Keratinocyte (primary cell): ENCODE measurements at regions not wholly inside any gene's neighbourhood (a gene's known extent, or its start where the extent isn't known, plus 50 kb on each side); places are given as distances from the start of the nearest gene placed in this dataset.

Experiments used
- DNase-seq: peaks from one replicate; pipeline ENCODE4 v3.0.0-alpha.2; 2011; ENCODE audit warnings: low read depth, missing footprints, low spot score
- FAIRE-seq: peaks from 2 replicates; lab custom pipeline; 2011; peaks lifted over from hg19 to GRCh38; lab: Jason Lieb, UNC
- H2AFZ ChIP-seq: 2 replicates; pipeline ENCODE4 v1.6.0; 2012; ENCODE audit warnings: low read length, control low read depth, inconsistent platforms; ENCODE audit not compliant: control insufficient read depth
- H3K27ac ChIP-seq: 2 replicates; pipeline ENCODE4 v1.5.1; 2011; ENCODE audit warnings: low read length; ENCODE audit not compliant: control insufficient read depth, insufficient read depth
- H3K27me3 ChIP-seq: 3 replicates; pipeline ENCODE4 v1.6.0; 2011; ENCODE audit warnings: low read length; ENCODE audit not compliant: control insufficient read depth, insufficient read depth; ENCODE audit errors: extremely low read depth
- H3K36me3 ChIP-seq, 2 experiments: 2 replicates in 1 of 2; 3 replicates in 1 of 2; pipeline ENCODE4 v1.5.1; 2011; ENCODE audit warnings: low read length in 2 of 2, mild to moderate bottlenecking in 1 of 2; ENCODE audit not compliant: control insufficient read depth in 2 of 2, insufficient read depth in 2 of 2; ENCODE audit errors: extremely low read depth in 1 of 2
- H3K4me1 ChIP-seq: 3 replicates; pipeline ENCODE4 v1.5.1; 2011; ENCODE audit warnings: low read length; ENCODE audit not compliant: control insufficient read depth, insufficient read depth; ENCODE audit errors: extremely low read depth
- H3K4me2 ChIP-seq: 3 replicates; pipeline ENCODE4 v1.6.0; 2011; ENCODE audit warnings: low read depth, low read length; ENCODE audit not compliant: control insufficient read depth, insufficient read depth; ENCODE audit errors: extremely low read depth
- H3K4me3 ChIP-seq, 3 experiments: fragments of 200-600 bp in 1 of 3; sonication (generic) in 1 of 3; 2 replicates in 2 of 3; 3 replicates in 1 of 3; pipeline ENCODE4 v1.5.1; 2011 to 2016; ENCODE audit warnings: low read length in 3 of 3, mild to moderate bottlenecking in 3 of 3, control low read depth in 2 of 3, inconsistent platforms in 1 of 3, low read depth in 1 of 3, mixed read lengths in 1 of 3, mixed run types in 1 of 3, moderate library complexity in 1 of 3; ENCODE audit not compliant: control insufficient read depth in 2 of 3, insufficient read depth in 2 of 3; ENCODE audit errors: extremely low read depth in 1 of 3
- H3K79me2 ChIP-seq: 2 replicates; pipeline ENCODE4 v1.6.0; 2012; ENCODE audit warnings: low read length; ENCODE audit not compliant: control insufficient read depth, insufficient read depth
- H3K9ac ChIP-seq: 3 replicates; pipeline ENCODE4 v1.6.0; 2011; ENCODE audit warnings: low read length; ENCODE audit not compliant: control insufficient read depth, insufficient read depth; ENCODE audit errors: extremely low read depth
- H3K9me1 ChIP-seq: 3 replicates; pipeline ENCODE4 v1.6.0; 2011; ENCODE audit warnings: low read length; ENCODE audit not compliant: control insufficient read depth, insufficient read depth; ENCODE audit errors: extremely low read depth
- H3K9me3 ChIP-seq: 2 replicates; pipeline ENCODE4 v1.5.1; 2012; ENCODE audit warnings: low read depth, low read length; ENCODE audit not compliant: control insufficient read depth
- H4K20me1 ChIP-seq: 3 replicates; pipeline ENCODE4 v1.6.0; 2011; ENCODE audit warnings: low read length; ENCODE audit not compliant: control insufficient read depth, insufficient read depth; ENCODE audit errors: extremely low read depth
- EZH2 ChIP-seq: IDR thresholded peaks from one replicate; pipeline ENCODE4 v1.6.1; 2012; ENCODE audit warnings: inconsistent platforms, mild to moderate bottlenecking, low read length, moderate library complexity
- dilution Hi-C: fragments of 300-500 bp; cut with MboI; formaldehyde crosslinking; loops from one replicate; pipeline ENCODE4 v1.7.0; 2020; ENCODE audit warnings: low sequenced_read_pairs; ENCODE audit not compliant: extremely low pct_ligation_motif_present
- TF ChIP-seq, protein P1 (sequence below), 3 experiments: IDR thresholded peaks in 1 of 3; conservative IDR thresholded peaks in 1 of 3; optimal IDR thresholded peaks in 1 of 3; 2 replicates in 2 of 3; 3 replicates in 1 of 3; pipeline versions ENCODE3 to v1.5.1; 2011; ENCODE audit warnings: low read length in 3 of 3, mild to moderate bottlenecking in 3 of 3, moderate library complexity in 2 of 3, control low read depth in 1 of 3, inconsistent platforms in 1 of 3; ENCODE audit not compliant: insufficient read depth in 2 of 3; ENCODE audit errors: extremely low read depth in 1 of 3

GRCh38 chr13:19068691-19069090 lies 112.9 kb downstream of the TUBA3C start:
- no peak overlapping the region for H3K4me2 ChIP-seq
- H3K36me3 ChIP-seq: no peaks in the 10 kb centered on the region
- H3K9ac ChIP-seq: no peak overlapping the region
- H3K4me1 ChIP-seq: no peaks in the 10 kb centered on the region
- dilution Hi-C loops: no loop called here
- H3K9me1 ChIP-seq: no peaks in the 10 kb centered on the region
- H4K20me1 ChIP-seq: no peaks in the 10 kb centered on the region
- no peak overlapping the region for H3K4me3 ChIP-seq
- no peak for FAIRE-seq
- H2AFZ ChIP-seq: no peak overlapping the region
- H3K27ac ChIP-seq: no peak overlapping the region
- no peak for DNase-seq
- H3K79me2 ChIP-seq: no peaks in the 10 kb centered on the region
- H3K9me3 ChIP-seq: peaks cover 5% of the 10 kb centered on the region
- H3K27me3 ChIP-seq: no peaks in the 10 kb centered on the region
- TF ChIP-seq, protein P1, sequence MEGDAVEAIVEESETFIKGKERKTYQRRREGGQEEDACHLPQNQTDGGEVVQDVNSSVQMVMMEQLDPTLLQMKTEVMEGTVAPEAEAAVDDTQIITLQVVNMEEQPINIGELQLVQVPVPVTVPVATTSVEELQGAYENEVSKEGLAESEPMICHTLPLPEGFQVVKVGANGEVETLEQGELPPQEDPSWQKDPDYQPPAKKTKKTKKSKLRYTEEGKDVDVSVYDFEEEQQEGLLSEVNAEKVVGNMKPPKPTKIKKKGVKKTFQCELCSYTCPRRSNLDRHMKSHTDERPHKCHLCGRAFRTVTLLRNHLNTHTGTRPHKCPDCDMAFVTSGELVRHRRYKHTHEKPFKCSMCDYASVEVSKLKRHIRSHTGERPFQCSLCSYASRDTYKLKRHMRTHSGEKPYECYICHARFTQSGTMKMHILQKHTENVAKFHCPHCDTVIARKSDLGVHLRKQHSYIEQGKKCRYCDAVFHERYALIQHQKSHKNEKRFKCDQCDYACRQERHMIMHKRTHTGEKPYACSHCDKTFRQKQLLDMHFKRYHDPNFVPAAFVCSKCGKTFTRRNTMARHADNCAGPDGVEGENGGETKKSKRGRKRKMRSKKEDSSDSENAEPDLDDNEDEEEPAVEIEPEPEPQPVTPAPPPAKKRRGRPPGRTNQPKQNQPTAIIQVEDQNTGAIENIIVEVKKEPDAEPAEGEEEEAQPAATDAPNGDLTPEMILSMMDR (optimal IDR thresholded peaks at IDR 0.05 in 1 of 3, IDR thresholded peaks at IDR 0.05 in 1 of 3, conservative IDR thresholded peaks at IDR 0.05 in 1 of 3; ENCODE audit: extremely low read depth in 1 of 3, insufficient read depth in 2 of 3, low read length in 3 of 3): no peak
- TF ChIP-seq EZH2: no peak

GRCh38 chr13:19067767-19068166 lies 113.9 kb downstream of the TUBA3C start:
- H3K27ac ChIP-seq: no peak overlapping the region
- DNase-seq: no peak
- H3K27me3 ChIP-seq: no peaks in the 10 kb centered on the region
- no peaks in the 10 kb centered on the region for H4K20me1 ChIP-seq
- no peak overlapping the region for H3K4me3 ChIP-seq
- peaks cover 5% of the 10 kb centered on the region for H3K9me3 ChIP-seq
- no peaks in the 10 kb centered on the region for H3K4me1 ChIP-seq
- H3K4me2 ChIP-seq: no peak overlapping the region
- TF ChIP-seq, protein P1 (optimal IDR thresholded peaks at IDR 0.05 in 1 of 3, IDR thresholded peaks at IDR 0.05 in 1 of 3, conservative IDR thresholded peaks at IDR 0.05 in 1 of 3; ENCODE audit: extremely low read depth in 1 of 3, insufficient read depth in 2 of 3, low read length in 3 of 3): no peak
- no peak for TF ChIP-seq EZH2
- no peak overlapping the region for H2AFZ ChIP-seq
- FAIRE-seq: no peak
- no peaks in the 10 kb centered on the region for H3K79me2 ChIP-seq
- no peak overlapping the region for H3K9ac ChIP-seq
- no peaks in the 10 kb centered on the region for H3K9me1 ChIP-seq
- dilution Hi-C loops: no loop called here
- H3K36me3 ChIP-seq: no peaks in the 10 kb centered on the region
